Heart left ventricle (tissue), 13 donors: ENCODE measurements at regions not wholly inside any gene's neighbourhood (a gene's known extent, or its start where the extent isn't known, plus 50 kb on each side); places are given as distances from the start of the nearest gene placed in this dataset.

Experiments used
- CTCF ChIP-seq, 12 donors: fragments of 200-600 bp; sonication (generic) in 4 of 12; IDR thresholded peaks; one replicate each; pipeline versions ENCODE4 v1.5.0 to v1.8.0; 2018 to 2022; ENCODE audit warnings: antibody characterized with exemption in 12 of 12, mild to moderate bottlenecking in 5 of 12
- POLR2A ChIP-seq, 2 donors: fragments of 450-650 bp; IDR thresholded peaks; one replicate each; pipeline ENCODE4 v1.6.1; 2017; ENCODE audit warnings: antibody characterized with exemption in 2 of 2, mild to moderate bottlenecking in 2 of 2, moderate library complexity in 2 of 2
- donor health status: ischemic (EF 13 %, LVEDD 7.1; RV severe dilation, severe dysfunction).
- donor health status: DM: no; HTN: yes; CAD: no.
- donor health status: DM: no; HTN: no; CAD: no.
- donor health status: ischemic (EF 25% LVEDD 6.9; RV normal size, moderate dysfunction).
- donor health status: ischemic (EF 25% LVEDD 5.7; RV mildly dilated, moderate dysfunction).
- donor health status: ischemic (EF 35%, LVEDD 5.7; RV mildly dilated, moderate dysfunction).
- donor health status: nonischemic (EF 11% LVEDD 7.7; RV severe dilation, severe dysfunction).
- donor health status: DM: yes; HTN: yes; CAD: no.
- donor health status: PGD.
- donor health status: ischemic (EF 29% LVEDD 5.4; RV normal size, mild dysfunction).
- donor health status: nonischemic (EF 23%, LVEDD 6.1; RV moderate dilation, normal function).

GRCh38 chrX:142363501-142363900 is 158.4 kb upstream of the MAGEC2 start:
- TF ChIP-seq CTCF (IDR thresholded peaks at IDR 0.05) (no peak), POLR2A (IDR thresholded peaks at IDR 0.05) (no peak)
